Stimulated activated CD4-positive, alpha-beta T cell treated with anti-CD3 and anti-CD28 coated beads, Interleukin-2, amount 100 ng/mL, for 48 hours (primary cell): ENCODE measurements at regions not wholly inside any gene's neighbourhood (a gene's known extent, or its start where the extent isn't known, plus 50 kb on each side); places are given as distances from the start of the nearest gene placed in this dataset.
"Not testable (repeated sequence)": the region's sequence is repeated elsewhere in the genome, so short reads cannot be mapped to it uniquely, and the experiment has no call there.

Experiments used
- DNase-seq, 2 donors: peaks; one replicate each; pipeline ENCODE4 v3.0.0-alpha.2; 2020

DNA sequence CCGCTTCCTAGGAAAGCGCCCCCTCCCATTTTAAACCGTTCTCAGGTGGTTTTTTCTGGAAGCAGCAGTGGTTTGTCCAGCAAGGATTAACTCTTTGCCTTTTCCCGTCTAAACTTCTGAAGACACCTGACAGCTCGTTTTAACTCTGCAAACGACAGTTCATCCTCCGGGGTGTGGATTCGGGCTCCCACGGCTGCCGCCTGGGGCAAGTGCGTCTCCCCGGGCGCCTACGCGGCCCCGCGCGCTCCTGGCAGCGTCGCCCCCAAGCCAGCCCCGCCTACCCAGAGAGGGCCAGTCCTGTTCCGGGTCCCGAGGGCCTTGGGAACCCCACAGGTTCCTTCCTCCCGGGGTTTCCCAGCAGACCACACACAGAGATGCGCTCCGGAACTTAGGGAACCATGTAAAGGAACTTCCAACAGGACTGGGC lies 54.4 kb downstream of the PRR18 start:
- no peak for DNase-seq

DNA sequence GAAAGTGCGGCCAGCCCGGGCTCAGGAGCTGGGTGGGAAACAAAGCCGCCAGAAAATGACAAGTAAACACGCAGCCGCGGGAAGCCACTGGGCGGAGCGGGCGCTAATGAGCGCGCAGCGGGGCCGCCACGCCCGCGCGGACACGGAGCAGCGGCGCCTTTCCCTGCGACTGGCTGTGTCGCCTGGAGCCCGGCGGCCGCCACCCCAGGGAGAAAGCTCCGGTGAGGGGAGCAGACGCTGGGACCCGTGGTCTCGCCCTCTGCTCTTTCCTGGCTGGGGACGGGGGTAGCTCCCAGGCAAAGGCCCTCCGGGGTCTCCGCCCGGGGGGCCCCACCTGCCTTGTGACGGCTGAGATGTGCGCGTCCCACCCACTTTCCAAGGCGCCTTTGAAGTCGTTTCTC lies 54.9 kb downstream of the PRR18 start:
- DNase-seq, result peak in 1 of 2 donors; percentile 22

- DNase-seq, result no peak
These were observed 55.6 kb downstream of the PRR18 start for GRCh38 chr6:166252601-166253000.

DNA sequence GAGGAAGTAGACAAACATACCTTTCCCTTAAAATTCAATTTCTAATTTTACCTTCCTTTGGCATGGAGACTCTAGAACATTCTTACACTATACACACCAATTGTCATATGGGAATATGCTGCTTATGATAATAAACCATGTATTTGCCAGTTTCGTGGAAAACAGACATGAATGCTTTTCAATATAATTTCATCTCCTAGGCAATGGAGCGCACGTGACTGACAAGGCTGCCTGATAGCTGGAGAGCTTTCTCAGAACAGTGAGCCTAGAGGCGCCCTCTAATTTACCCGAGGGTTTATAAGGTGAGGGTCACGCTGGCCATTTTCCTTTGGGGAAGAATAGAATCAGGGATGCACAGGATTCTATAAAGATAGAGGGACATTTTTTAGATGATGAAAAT lies 56.5 kb downstream of the PRR18 start:
- DNase-seq, result no peak

DNA sequence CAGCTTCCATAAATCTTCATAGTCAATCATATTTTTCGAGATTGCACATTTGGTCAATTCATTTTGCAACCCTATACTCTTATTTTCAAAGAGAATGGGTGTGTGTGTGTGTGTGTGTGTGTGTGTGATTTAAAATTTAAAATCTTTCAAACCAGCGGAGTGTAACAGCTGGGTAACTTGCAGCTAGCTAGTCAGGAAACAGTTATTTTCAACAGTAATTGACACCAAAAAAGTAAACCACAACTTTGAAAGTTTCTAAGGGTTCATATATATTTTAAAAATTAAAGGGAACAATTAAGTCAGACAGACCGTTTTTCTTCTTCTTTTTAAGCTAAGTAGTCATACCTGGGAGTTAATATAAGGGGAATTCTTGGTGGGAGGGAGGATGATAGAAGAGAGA lies 57.0 kb downstream of the PRR18 start:
- no peak for DNase-seq

- not testable (repeated sequence) for DNase-seq
These were observed 59.0 kb downstream of the PRR18 start for GRCh38 chr6:166249061-166249785.

DNA sequence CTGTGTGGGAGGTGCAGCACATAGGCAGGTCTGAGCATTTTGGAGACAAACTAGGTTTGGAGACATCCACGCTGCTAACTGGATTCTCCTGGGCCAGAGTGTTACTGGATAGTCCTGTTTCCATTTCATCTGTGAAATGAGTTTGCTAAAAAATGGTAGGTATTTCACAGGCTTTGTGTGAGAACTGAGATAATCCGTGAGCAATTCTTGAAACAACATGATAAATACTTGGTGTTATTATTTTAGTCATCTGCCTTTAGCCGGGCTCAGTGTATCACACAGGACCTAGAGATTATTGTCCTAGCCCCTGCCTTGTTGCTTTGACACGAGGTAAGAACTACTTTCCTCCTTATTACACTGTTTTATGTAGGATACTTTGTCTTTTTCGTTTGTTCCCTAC lies 63.0 kb downstream of the PRR18 start:
- no peak for DNase-seq

GRCh38 chr6:166244353-166245045 lies 63.7 kb downstream of the PRR18 start:
- DNase-seq, result no peak

DNA sequence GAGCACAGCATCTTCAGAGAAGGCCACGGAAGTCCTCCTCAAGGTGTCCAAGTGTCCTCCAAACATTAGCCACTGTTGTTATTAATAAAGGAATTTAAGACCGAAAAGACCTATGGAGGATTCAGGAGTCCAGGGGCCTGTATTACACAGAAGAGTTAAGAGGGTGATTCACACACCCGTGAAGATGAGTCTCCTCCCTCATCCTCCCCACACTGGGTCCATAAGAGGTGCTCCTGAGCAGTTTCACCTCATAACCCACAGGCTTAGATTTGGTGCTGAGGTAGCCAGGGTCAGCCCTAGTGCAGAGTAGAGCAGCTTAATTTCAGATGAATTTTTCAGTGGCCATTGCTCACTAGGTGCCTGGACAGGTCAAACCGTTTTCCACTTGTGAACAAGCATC lies 65.3 kb downstream of the PRR18 start:
- DNase-seq, result no peak

DNA sequence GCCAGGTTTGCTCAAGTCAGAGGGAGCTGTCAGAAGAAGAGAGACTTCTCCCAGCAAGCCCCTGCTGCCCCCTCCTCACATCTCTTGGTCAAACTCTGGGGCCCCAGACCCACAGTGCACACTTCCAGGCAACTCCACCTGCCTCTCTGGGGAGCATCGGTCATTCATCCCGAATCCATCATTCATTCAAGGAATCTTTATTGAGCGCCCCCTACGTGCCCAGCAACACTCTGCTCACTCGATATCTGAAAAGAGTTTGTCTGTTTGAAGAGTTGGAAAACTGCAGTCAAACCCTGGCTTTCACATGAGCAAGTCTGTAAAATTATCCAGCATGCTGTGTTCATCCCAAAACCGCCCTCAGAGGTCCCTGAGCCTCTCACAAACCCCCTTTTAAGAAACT lies 66.2 kb downstream of the PRR18 start:
- no peak for DNase-seq

DNA sequence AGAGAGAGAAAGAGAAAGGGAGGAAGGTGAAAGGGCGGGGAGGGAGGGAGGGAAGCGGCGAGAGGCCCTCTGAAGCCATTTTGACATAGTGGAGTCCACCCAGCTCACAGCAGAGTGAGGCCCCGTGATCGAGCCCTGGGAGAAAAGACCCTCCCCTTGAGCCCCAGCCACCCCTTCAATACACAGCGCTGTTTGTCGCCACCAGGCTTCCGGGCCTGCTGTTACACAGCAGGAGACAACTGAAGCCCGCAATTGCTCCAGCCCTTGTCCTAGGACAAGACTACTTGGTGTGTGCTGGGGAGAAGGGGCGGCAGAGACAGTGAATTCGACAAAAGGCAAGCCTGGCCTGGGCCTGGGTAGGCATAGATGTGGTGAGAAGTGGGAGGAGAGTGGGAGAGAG lies 67.3 kb downstream of the PRR18 start:
- DNase-seq, result no peak

- no peak for DNase-seq
These were observed 70.0 kb upstream of the TBXT start for GRCh38 chr6:166237617-166238016.

DNA sequence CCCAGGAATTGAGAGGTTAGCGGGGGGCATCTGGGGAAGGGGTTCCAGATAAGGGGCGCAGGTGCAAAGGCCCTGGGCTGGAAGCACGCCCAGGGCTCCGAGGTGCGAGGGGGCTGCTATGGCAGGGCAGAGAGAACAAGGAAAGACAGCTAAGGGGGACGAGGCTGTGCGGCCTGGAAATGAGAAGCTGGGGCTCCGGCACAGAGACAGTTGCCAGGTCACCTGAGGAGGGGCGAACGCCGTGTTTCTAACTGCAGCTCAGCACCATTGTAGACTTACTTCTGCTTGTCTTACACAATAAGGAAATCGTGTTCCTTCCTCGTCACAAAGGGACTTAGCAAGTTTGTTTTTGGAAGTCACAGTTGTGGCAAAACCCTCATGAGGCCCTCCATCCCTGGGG lies 68.9 kb upstream of the TBXT start:
- no peak for DNase-seq

DNA sequence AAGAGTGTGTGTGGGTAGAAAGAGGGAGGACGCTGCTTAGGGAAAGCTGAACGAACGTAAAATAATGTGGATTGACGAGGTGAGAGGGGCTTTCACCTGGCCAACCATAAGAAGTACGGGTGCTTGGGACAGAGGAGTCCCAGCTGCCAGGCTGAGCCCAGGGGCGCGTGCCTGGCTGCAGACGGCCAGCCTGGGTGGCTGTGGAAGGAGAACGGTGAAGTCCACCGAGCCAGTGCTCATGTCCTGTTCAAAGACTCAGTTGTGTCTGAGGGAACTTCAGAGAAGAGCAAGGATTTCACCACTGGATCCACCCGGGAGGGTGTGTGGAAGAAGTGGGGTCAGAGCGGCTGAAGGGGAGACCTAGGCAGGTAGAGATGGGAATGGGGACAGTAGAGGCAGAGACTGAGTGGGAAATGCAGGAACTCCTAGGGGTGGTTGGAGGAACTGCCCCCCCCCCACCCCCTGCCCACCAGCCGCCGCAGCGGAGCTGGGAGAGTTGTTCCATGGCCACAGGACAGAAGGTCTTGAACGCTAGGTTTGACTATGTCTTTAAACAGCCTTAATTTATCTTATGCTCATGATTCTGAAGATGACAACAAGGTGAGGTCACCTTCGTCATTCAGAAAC lies 68.1 kb upstream of the TBXT start:
- DNase-seq, result no peak

- DNase-seq, result not testable (repeated sequence)
These were observed 63.5 kb upstream of the TBXT start for GRCh38 chr6:166231181-166231580.

GRCh38 chr6:166228839-166229528 lies 61.3 kb upstream of the TBXT start:
- no peak for DNase-seq

- DNase-seq, result no peak
These were observed 60.8 kb upstream of the TBXT start for GRCh38 chr6:166228425-166228824.

GRCh38 chr6:166223079-166223478 lies 55.4 kb upstream of the TBXT start:
- DNase-seq, result no peak

GRCh38 chr6:166222631-166223030 lies 55.0 kb upstream of the TBXT start:
- DNase-seq, result no peak

DNA sequence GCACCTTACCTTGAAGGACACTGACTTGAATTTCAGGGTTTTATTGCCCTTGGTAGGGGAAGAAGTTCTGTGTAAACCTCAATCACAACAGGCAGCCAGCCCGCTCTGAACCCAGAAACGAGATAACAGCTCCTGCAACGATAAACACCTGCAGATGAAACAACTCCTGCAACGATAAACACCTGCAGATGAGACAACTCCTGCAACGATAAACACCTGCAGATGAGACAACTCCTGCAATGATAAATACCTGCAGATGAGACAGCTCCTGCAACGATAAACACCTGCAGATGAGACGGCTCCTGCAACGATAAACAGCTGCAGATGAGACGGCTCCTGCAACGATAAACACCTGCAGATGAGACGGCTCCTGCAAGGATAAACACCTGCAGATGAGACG lies 54.0 kb upstream of the TBXT start:
- no peak for DNase-seq

DNA sequence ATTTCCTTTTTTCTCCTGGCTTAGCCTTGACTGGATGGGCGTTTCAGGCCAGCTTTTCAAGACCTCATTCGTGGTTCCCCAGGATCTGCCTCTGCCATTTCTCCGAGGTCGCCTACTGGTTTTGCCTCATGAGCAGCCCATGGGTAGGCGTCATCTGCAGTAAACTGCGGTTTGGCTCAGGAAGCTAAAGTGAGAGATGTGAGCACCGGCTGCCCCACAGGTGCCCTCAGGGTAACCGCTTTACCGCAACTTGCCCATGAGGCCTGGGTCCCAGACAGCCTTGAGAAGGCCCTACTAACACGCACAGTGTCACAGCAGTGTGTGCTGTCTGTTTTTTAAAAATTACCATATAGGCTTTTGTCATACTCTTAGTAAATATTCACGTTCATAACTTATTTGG lies 53.4 kb upstream of the TBXT start:
- no peak for DNase-seq
